DLD1 (cell line): ENCODE measurements at regions not wholly inside any gene's neighbourhood (a gene's known extent, or its start where the extent isn't known, plus 50 kb on each side); places are given as distances from the start of the nearest gene placed in this dataset.
"Not testable (repeated sequence)": the region's sequence is repeated elsewhere in the genome, so short reads cannot be mapped to it uniquely, and the experiment has no call there.

ENCODE experiments used
- in situ Hi-C: cut with HindIII; loops from 2 replicates; pipeline ENCODE4 v1.10.0; 2017; ENCODE audit warnings: low sequenced_read_pairs

DNA sequence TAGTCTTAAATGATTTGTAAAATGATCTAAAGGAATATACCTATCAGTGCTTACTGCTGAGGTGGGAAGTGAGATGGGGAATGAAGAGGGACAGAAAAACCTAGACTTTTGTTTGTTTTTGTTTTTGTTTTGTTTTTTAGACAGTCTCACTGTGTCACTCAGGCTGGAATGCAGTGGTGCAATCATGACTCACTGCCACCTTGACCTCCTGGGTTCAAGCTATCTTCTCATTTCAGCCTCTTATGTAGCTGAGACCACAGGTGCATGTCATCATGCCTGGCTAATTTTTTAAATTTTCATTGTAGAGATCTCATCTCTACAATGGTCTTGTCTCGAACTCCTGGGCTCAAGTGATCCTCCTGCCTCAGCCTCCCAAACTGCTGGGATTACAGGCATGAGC, 116.4 kb upstream of the SEM1 start:
- in situ Hi-C loops: no loop called here

DNA sequence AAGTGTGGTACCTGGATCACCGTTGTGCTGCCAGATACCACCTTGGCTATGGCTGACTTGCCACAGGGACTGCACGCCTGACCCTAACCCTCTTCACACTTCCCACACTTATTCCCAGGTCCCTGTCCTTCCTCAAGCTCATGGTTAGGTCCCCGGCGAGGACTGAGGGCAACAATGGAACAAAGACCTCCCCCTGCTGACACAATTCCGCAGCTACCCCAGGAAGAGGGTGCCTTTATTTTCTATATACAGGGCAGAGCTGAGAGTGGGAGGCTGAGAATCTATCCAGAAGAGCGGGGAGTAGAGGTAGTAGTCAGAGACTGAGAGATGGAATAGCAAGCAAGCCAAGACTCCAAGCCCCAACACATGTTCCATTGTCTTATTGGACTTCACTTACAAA, 118.1 kb upstream of the SEM1 start:
- in situ Hi-C loops: no loop called here

GRCh38 chr7:96829121-96829520, 119.5 kb upstream of the SEM1 start:
- in situ Hi-C loops: not testable (repeated sequence)

GRCh38 chr7:96831446-96831845, 121.8 kb upstream of the SEM1 start:
- in situ Hi-C loops: loop anchor here (10.0 kb wide), 1 partner anchor 63 kb away; no protein-coding TSS in a partner anchor

DNA sequence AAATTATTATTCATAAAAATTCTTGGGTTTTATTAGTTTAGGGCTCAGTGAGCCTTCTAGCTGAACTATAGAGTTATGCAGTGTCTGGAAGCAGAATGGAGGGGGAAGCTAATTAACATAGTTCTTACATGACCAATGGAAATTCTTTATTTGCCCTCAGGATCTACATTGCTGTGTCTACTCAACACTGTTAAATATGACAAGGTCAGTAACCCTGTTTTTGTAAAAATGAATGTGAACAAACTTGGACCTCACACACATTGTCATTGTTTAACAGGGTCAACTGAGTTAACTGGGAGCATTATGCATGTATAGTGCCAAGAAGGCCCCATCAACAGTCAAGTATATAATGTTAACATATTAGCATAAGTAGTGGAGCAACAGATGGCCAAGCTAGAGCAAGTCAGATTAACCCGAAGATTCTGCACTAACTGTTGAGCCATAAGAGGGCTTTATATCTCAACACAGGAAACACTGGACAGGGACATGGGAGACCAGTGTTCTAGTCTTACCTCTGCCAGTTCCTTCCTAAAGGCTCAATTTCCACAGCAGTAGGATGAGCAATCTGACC, 122.5 kb upstream of the SEM1 start:
- in situ Hi-C loops: loop anchor here (10.0 kb wide), 1 partner anchor 63 kb away; no protein-coding TSS in a partner anchor

DNA sequence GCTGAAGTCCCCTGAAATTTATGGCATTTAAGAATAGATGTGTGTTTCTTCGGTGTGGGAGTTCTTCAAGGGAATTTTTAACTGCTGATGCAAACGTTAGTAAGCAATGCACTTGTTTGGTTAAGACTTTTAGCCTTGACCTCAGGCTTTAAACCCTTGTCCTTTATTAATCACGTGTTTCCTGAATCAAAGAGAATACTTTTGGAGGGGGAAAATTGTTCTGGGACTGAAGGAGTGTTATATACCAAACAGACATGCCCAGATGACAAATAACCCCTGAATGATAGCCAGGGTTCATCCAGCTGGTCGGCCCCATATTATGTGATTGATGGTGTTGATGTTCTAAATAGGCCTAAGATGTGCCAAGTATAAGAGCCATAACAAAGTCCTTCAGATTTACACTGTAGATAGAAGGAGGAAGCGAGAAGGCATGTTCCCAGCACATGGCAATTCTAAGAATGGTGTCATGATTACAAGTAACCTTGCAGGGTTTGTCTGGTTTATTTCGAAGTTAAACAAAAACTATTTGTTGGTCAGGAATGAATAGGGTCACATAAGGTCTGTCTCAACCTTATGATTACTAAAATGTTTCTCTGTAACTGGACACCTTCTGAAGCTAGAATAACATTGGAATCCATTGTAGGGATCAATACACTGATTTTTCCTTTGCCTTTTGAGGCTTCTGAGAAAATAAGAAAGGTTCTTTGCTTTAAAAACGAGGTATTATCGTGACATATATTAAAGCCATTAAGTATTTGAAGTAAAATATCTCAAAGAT, 124.2 kb upstream of the SEM1 start:
- in situ Hi-C loops: loop anchor here (10.0 kb wide), 1 partner anchor 61 kb away; no protein-coding TSS in a partner anchor

DNA sequence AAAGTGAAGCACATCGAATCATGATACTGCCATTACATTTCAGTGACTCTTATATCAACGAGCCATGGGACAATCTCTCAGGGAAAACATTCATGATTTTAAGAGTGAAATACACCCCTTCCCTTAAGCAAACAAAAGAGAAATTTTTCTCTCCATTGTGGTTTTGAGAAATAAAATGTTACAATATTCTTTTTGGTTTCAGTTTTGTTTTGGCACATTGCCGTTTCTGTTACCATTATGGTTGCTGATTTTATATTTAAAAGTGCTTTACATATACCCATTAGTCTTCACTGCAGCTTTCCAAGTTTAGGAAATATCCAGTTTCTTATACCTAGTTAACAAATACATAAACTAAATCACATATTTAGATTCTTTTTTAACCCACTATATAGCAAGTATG, 126.8 kb upstream of the SEM1 start:
- in situ Hi-C loops: loop anchor here (10.0 kb wide), 1 partner anchor 58 kb away; no protein-coding TSS in a partner anchor

- in situ Hi-C loops: loop anchor here (10.0 kb wide), 1 partner anchor 57 kb away; no protein-coding TSS in a partner anchor
Observed at GRCh38 chr7:96837593-96837992, 127.9 kb upstream of the SEM1 start.

DNA sequence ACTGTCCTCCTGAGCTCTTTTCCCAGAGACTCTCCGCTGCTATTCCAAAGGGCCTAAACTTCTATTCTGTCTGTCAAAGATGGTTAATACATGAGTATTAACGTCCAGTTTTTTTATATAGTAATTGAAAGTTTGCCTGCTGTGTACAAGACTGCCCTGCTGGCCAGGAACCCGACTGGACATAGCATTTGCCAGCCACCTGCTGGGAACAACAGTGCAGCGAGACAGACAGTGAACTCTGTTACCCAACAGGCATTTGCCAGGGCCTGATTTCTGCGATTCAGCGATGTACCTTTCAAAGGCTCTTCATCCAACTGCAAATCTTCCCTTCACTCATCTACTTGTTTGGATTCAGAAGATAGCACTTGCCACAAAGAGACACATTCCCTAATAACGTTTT, 128.8 kb upstream of the SEM1 start:
- in situ Hi-C loops: loop anchor here (10.0 kb wide), 1 partner anchor 56 kb away; no protein-coding TSS in a partner anchor

DNA sequence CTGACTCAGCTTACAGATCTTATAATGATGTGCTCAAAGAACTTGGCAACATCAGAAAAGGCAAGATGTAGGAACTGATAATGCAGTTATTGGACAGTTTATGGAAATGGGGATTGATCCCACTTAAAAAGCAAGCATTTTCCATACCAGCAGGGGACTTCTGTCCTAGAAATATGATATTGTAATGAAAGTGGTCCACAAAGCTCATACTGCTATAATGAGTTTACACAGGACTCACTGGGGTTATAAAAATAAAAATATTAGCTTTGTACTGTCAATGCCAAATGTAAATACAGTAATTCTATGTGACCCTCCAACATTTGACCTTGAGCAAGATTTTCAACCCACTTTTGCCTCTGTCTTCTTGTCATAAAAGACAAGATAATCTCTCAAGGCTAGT, 145.5 kb upstream of the SEM1 start:
- in situ Hi-C loops: no loop called here

DNA sequence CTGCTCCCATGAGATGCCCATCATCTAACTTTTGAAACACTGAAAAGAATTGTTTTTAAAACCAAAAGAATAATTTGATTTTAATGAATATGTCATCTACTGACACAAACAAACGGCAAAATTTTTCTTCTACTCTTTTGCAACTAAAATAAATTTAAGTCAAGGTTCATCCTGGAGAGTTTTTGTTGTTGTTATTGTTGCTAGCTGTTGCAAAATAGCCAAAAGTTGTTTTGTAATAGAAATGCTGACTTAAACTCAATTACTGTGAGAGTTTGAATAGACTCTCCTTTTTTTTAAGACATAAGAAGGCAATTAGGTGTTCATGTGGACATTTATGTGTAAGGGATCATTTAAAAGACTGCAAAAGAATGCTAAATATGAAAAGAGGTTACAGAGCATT, 146.0 kb upstream of the SEM1 start:
- in situ Hi-C loops: no loop called here

- in situ Hi-C loops: no loop called here
Observed at GRCh38 chr7:96869538-96869937, 135.8 kb upstream of the DLX6 start.

- in situ Hi-C loops: no loop called here
Observed at GRCh38 chr7:96870185-96870584, 135.2 kb upstream of the DLX6 start.

DNA sequence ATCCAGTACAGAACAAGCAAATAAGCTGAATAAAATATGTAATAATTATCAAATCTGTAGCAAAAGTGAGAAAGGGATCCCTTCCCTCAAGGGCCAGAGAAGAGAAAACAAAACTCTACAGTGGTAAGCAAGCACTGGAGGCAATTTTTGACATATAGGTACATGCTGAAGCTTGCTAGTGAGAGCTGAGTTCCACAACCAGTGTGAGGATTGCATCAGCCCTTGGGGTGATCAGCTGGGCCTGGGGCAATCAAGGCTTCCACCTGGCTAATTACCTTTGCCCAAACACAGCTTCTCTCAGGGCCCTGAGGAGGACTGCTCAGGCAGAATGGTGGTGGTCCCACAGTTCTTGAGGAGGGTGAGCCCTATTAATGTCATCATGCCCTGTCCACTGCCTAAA, 134.4 kb upstream of the DLX6 start:
- in situ Hi-C loops: no loop called here

DNA sequence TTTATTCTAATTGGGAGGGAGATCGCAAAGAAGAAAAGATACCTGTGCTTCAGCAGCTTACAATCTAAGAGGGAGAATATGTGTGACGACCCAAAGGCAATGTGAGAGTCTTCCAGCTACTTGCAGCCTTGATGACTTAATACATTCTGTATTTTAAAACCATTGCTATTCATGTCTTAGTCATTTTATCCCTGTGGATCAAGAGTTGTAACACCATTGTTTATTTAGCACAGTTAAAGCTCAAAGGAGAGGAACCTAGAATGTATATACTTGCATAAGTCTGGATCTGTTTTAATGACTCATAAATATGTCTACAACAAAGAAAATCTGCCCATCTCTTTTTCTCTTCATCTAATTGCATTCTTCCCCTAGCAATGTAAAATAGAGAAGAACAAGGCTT, 117.9 kb upstream of the DLX6 start:
- in situ Hi-C loops: no loop called here

DNA sequence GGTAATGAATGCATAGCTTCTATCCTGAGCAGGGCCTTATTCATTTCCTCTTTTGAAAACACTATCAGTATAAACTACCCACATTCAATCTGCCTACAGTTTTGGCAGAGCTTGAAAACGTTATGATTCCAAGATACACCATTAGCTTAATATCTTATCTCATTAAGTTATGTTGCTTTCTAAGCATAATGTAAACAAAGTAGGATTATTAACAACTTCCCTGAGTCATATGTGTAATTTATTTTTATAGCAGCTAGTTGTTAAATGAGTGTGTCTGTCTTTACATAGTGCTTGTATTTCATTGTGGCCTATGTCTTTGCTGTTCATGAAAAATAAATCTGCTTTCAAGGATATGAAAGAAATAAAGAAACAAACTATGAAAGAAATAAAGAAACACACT, 106.2 kb upstream of the DLX6 start:
- in situ Hi-C loops: loop anchor here (10.0 kb wide), 1 partner anchor 64 kb away; no protein-coding TSS in a partner anchor

GRCh38 chr7:96901822-96902445, 103.4 kb upstream of the DLX6 start:
- in situ Hi-C loops: no loop called here

DNA sequence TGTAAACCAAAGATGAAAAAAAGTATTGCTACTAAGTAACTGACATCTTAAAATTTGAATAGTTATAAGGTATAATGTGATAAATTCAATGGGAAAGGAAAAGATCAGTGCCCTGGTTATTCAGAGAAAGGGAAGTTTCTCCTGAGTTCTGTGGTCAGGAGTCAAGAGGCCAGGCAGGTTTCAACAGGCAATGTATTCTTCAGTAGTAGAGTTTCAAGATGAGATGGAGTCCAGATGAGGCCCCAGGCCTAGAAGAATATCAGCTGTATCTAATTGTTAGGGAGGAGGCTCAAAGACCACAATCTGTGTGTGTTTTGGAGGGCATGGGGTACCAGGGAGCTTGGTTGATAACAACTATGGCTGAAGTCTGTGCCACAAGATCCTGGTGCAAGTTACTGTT, 101.4 kb upstream of the DLX6 start:
- in situ Hi-C loops: no loop called here

DNA sequence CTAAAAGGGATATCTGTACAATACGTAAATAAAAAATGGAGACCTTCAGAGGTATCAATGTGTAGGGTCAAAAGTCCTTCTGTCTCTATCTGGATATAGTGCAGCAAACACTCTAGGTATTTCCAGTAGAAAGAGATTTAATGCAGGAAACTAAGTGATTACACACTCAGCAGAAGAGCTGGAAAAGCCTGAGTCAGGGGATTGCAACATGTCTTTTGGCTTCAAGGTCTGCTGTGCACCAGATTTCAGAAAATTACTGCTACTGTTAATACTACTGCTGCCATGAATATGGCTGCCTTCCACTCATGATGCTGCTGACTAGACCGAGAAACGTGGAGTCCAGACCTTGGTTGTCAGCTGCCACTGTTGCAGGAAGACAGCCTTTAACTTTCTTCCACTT, 94.9 kb upstream of the DLX6 start:
- in situ Hi-C loops: no loop called here

GRCh38 chr7:96915029-96915428, 90.3 kb upstream of the DLX6 start:
- in situ Hi-C loops: no loop called here

DNA sequence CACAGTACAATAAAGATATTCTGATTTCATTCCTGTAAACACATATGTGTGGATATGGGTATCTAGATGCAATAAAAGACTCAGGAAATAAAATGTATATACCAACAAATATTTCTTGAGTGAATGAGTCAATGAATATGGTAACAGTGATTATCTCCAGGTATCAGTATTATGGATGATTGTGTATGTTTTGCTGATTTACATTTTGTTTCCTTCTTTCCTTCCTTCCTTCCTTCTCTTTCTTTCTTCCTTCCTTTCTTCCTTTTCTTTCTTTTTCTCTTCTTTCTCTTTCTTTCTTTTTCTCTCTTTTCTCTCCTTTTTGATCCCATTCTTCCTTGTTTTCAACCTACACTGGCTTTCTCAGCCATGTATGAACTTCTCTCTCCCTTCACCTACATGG, 85.3 kb upstream of the DLX6 start:
- in situ Hi-C loops: no loop called here

DNA sequence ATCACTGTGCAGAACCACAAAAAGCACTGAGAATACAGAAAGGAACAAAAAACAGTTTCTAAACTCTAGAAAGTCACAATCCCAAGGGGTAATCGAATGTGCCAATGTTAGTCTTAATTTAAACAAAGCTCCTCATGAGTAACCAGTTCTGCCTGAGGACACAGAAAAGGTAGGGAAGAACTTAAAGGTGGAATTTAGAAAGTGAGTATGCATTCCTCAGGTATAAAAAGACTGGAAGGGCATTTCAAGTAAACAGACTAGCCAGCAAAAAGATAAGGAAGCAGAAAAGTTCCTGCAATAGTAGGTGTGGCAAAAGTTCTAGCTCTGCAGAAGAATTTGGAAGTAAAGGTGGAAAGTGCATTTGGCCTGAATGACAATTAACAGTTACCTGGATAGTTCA, 84.6 kb upstream of the DLX6 start:
- in situ Hi-C loops: no loop called here
